GM21423 (cell line): ENCODE measurements at regions not wholly inside any gene's neighbourhood (a gene's known extent, or its start where the extent isn't known, plus 50 kb on each side); places are given as distances from the start of the nearest gene placed in this dataset.

Experiments used
- ATAC-seq: cut with Tn5 transposase; IDR thresholded peaks from one replicate; pipeline ENCODE4 v1.9.1; 2021; ENCODE audit warnings: mild to moderate bottlenecking, moderate library complexity; ENCODE audit not compliant: unreplicated experiment

GRCh38 chr6:14451594-14452374 is 334.2 kb downstream of the CD83 start:
- ATAC-seq: no peak

DNA sequence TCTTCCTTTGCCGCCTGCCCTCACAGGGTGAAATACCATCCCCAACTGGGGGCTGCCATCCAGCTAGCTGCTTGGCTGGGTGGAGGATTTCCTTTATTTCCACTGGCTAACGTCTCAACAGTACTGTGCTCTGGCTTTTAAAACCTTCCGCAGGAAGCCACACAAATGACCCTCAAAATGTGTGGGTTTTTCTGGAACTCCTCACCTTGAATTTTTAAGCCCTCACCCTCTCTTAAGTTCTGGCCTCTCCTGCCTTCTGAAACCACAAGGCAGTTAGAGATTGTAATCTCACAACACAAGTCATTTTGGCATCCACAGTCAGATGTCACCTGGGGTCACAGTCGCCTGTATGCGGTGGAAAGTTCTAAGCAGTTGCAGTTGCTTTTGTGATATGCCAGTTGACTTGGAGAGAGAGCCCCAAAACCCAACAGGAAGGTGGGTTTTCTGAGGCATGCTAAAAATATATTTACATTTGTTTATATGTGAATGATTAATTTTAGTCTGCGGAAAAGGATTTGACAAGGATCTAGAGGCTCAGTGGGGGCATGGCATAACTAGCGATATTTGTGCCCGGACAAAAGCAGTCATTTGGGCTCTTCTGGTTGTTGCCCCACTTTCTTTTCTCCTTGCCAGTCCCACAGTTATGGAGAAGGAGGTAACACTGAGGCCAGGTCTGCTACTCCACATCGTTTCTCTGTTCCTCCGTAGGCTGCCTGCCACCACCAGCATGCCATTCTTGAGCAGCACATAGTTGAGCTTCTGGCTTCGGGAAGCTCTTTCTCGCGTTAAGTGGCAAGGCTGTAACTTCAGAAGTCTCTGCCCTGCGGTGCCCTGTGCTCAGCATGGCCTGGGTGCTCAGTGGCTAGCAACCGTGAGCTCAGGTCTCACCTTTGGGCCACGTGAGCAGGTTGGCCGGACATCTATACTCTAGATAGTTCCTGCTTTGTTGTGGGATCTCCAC is 335.3 kb downstream of the CD83 start:
- ATAC-seq: peak; percentile 70

DNA sequence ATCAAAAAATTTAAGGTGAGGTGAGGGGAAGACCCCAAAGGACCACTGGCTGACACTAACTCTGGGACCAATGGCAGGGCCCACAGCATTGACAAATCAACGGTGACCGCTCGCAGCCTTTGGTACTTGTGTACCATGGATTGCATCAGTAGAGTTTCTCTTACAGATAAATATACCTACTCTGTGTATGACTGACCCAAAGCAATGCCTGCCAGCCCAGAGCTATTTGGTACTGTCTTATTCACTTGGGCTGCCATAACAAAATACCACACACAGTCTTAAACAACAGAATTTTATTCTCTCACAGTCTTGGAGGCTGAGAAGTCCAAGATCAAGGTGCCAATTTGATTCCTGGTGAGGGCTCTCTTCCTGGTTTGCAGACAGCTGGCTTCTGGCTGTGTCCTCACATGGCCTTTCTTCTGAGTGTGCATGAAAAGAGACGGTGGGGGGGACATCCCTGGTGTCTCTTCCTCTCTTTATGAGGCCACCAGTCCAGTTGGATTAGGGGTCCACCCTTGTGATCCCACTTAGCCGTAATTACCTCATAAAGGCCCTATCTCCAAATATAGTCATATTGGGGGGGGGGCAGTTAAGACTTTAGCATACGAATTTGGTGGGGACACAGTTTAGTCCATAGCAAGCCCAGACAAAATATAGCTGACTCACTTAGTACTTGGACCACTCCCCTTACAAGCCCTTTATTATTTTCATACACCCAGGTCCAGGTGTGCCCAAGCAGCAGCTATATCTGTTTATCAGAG is 336.3 kb downstream of the CD83 start:
- no peak for ATAC-seq

DNA sequence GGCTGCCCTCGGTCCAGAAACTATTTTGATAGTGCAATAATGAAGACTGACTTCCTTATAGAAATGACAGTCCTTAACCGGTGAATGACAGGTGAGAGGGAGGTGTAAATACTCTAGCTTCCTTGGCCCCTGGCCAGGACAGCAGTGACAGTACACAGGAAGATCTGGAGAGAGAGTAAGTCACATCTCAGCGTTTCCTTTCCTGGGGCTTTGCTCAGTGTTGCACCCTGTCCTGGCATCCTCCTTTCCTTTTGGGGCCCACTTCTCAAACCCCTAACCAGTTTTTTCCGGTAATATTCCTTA is 336.9 kb downstream of the CD83 start:
- ATAC-seq: no peak

DNA sequence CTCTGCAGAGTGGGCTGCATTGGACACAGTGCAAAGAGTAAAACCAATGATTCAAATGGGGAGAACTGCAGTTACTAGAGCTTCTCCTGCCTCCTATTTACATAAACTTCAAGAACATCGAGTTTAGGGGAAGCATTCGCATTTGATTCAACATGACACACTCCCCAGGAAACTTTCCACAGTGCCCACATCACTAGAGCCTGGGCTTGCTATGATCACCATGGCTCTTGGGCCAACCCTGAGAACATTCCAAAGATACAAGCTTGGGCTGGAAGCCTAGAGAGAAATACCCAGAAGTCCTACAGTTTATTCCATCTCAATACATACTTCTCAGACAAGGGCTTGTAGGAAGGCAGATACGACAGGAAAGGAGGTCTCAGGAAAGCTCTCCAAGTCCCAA is 337.9 kb downstream of the CD83 start:
- no peak for ATAC-seq

DNA sequence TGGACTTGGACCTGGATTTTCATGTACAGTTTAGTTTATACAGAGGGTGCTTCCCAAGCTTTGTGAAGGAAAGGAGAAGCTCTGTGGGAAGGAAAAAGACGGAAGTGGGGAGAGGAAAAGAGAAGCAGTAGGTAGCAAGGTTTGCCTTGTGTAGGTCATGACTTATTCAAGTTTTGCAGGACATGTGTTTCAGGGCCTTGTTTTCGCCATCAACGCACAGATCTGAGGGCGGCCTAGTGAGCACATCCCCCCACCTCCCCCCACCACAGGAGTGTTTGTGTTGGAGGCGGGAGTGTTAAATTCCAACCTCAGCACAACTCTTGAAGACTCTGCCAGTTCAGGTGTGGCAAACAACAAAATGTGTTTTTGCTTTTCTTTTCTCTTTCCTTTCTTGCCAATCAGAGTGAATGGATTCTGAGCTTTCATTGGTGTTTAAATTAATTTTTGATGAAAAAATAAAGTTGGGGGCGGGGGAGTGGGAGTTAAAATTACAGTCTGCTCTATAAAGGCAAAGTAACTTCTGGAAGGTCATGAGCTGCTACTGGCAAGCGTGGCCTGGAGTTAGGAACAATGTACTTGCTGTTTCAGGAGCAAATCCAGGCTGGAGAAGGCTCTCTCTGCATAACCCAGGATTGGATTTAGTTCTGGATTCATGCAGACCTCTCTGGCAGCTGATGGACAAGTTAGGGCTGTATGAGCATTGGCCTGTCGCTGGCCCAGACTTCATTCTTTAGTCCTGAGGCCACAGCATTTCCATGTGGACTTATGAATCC is 338.5 kb downstream of the CD83 start:
- ATAC-seq: no peak

DNA sequence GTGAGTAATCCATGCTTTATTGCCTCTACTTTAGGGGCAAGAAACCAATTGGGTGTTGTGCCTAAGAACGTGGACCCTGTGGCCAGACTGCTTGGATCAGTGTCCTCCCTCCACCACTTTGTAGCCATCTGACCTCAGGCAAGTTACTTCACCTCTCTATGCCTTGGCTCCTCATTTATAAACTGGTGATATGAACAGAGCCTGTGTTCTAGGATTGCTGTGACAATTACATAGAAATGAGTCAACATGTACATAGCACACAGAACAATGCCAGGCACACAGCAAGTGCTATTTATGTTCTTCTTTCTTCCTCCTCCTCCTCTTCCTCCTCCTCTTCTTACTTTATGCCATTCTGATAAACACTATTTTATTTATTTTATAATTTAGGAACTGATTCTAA is 339.4 kb downstream of the CD83 start:
- ATAC-seq: no peak

GRCh38 chr6:14458669-14459266 is 341.2 kb downstream of the CD83 start:
- no peak for ATAC-seq

- ATAC-seq: no peak
These were observed 341.7 kb downstream of the CD83 start for GRCh38 chr6:14459315-14459714.

GRCh38 chr6:14460556-14460955 is 343.0 kb downstream of the CD83 start:
- ATAC-seq: no peak

GRCh38 chr6:14462135-14462534 is 344.6 kb downstream of the CD83 start:
- no peak for ATAC-seq

DNA sequence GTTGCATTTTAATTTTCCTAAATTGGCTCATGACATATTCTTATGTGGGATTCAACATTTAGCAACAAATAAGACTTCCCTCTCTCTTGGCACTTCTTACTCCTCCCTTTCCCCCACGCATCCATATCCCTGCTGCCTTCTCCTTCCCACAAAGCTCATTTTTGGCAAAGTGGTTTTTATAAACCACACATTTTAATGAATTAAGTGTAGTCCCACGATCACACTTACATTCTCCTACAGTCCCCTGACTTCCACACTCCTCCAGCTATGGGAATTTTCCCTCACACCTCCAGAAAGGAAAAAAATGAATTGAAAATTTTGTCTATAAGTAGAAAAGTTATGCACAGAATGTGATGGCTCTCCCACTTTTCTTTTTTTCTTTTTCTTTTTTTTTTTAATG is 345.0 kb downstream of the CD83 start:
- ATAC-seq: no peak

GRCh38 chr6:14463110-14463509 is 345.5 kb downstream of the CD83 start:
- no peak for ATAC-seq

DNA sequence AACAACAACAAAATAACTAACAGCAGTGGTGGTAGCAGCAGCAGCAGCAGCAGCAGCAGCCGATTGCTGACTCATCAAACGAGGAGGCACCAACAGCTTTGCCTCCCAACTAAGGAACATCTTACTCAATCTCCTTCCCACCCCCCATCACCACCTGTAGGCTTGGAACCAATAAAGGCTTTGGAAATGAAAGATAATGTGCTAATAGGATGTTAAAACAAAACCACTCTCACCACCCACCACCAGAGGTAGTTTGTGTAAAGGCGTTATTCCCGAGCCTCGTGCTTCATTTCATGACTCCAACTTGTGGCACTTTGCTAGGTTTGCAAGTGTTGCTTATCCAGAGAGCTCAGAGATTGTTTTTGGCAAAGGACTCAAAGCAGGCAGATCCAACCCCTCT is 346.5 kb downstream of the CD83 start:
- no peak for ATAC-seq

DNA sequence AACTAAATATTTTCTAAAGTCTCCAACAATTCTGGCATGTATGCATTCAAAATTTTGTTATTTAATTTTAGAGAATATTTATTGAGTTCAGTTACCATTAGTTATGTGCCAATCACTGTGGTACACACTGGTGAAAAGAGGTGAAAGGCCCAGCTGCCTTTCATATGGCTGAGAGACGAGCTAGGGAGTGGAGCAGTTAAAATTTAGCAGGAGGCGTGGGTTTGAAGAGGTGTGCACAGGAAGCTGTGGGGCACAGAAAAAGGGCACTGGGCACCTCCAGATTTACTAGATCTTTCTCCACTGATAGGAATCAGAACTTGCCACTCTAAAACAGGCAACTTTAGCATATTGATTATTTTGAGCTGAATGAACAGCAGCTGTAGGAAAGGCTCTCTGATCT is 347.1 kb downstream of the CD83 start:
- no peak for ATAC-seq

GRCh38 chr6:14466278-14466677 is 348.7 kb downstream of the CD83 start:
- ATAC-seq: no peak

DNA sequence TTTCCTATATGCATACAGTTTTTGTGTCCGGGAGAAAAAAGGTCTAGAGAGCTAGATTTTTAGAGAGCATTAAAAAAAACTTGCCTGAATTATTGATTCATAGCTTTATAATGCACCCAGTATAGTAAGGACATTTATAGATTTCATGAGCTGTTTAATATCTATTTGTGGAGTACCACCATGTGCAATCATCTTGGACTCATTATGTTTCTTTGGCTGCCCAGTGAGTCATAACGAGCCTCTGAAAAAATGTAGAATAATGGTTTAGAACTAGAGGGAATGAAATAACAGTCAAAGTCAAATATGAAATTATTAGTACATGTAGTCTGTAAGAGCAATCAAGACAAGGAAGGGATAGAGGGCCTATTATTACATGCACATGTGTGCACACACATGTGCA is 350.0 kb downstream of the CD83 start:
- ATAC-seq: no peak

GRCh38 chr6:14468647-14469321 is 351.2 kb downstream of the CD83 start:
- no peak for ATAC-seq

GRCh38 chr6:14470101-14470500 is 352.5 kb downstream of the CD83 start:
- no peak for ATAC-seq

- no peak for ATAC-seq
These were observed 353.1 kb downstream of the CD83 start for GRCh38 chr6:14470671-14471070.
